ENCODE measurements at regions not wholly inside any gene's neighbourhood (a gene's known extent, or its start where the extent isn't known, plus 50 kb on each side); places are given as distances from the start of the nearest gene placed in this dataset.

DNA sequence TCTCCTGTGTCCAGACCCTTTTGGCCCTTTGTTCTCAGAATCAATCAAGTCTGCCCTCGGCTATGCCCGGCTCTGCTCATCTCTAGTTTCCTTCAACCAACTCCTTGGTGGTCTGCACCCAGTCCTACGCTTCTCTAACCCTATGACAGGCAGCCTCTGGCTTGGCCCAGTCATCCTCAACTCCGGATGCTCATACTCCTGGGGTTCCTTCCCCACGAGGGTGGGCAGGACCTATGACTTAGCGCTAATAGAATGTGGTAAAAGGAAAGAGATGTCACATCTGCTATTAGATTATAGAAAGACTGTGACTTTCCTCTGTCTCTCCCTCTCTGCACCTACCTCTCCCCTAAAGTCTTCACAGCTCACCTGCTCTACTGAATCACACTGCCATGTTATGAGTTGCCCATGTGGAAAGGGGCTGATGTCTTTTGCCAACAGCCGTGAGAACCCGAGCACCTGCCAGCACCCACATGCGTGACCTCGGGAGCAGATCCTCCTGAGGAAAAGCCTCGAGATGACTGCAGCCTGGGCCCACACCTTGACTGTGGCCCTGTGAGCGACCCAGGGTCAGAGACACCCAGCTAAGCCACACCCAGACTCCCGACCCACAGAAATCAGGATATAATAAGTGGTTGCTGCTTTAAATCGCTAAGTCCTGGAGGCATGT lies 334.9 kb downstream of the GADD45G start:
- H3K4me1 ChIP-seq (ENCODE audit: control insufficient read depth, insufficient read depth, low read length): no peaks in the 10 kb centered on the region
- no peak overlapping the region for H3K9ac ChIP-seq (ENCODE audit: low read length)
- H3K4me3 ChIP-seq (ENCODE audit: low read depth, low read length): no peak overlapping the region
- H3K36me3 ChIP-seq (ENCODE audit: control insufficient read depth, insufficient read depth, low read length): no peaks in the 10 kb centered on the region
- H3K27me3 ChIP-seq (ENCODE audit: control insufficient read depth, insufficient read depth, low read length): no peaks in the 10 kb centered on the region; the same call in 1 of the 2 replicates
- no peak overlapping the region for H3K27ac ChIP-seq (ENCODE audit: low read depth, low read length)
- no peaks in the 10 kb centered on the region for H3K9me3 ChIP-seq (ENCODE audit: control insufficient read depth, insufficient read depth, low read depth, low read length)

GRCh38 chr9:89940625-89941024 lies 335.8 kb downstream of the GADD45G start:
- Histone ChIP-seq H3K27me3 (ENCODE audit: control insufficient read depth, insufficient read depth, low read length) (no peaks in the 10 kb centered on the region; the same call in 1 of the 2 replicates), H3K27ac (ENCODE audit: low read depth, low read length) (no peak overlapping the region), H3K4me1 (ENCODE audit: control insufficient read depth, insufficient read depth, low read length) (no peaks in the 10 kb centered on the region), H3K4me3 (ENCODE audit: low read depth, low read length) (no peak overlapping the region), H3K9me3 (ENCODE audit: control insufficient read depth, insufficient read depth, low read depth, low read length) (no peaks in the 10 kb centered on the region), H3K9ac (ENCODE audit: low read length) (no peak overlapping the region), H3K36me3 (ENCODE audit: control insufficient read depth, insufficient read depth, low read length) (no peaks in the 10 kb centered on the region)

DNA sequence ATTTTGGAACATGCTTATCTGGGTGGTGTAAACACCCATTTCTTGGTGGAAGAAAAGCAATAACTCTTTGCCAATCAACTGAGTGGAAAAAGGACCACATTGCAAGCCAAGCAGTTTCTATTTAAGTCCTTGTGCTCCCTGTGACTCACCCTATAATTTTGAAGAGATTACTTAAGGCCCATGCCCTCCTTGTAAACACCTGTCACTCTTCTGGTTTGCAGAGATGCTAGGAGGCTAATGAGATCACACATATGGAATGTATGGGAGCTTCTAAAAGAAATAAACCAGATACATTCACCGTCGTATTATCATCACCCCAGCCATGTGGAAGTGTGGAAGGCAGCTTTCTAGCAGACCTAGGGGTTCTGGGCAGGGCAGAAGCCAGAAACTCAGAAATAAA lies 337.1 kb downstream of the GADD45G start:
- no peak overlapping the region for H3K4me3 ChIP-seq (ENCODE audit: low read depth, low read length)
- no peak overlapping the region for H3K27ac ChIP-seq (ENCODE audit: low read depth, low read length)
- H3K9me3 ChIP-seq (ENCODE audit: control insufficient read depth, insufficient read depth, low read depth, low read length): no peaks in the 10 kb centered on the region
- H3K27me3 ChIP-seq (ENCODE audit: control insufficient read depth, insufficient read depth, low read length): no peaks in the 10 kb centered on the region; the same call in 1 of the 2 replicates
- no peaks in the 10 kb centered on the region for H3K36me3 ChIP-seq (ENCODE audit: control insufficient read depth, insufficient read depth, low read length)
- H3K9ac ChIP-seq (ENCODE audit: low read length): no peak overlapping the region
- no peaks in the 10 kb centered on the region for H3K4me1 ChIP-seq (ENCODE audit: control insufficient read depth, insufficient read depth, low read length)

DNA sequence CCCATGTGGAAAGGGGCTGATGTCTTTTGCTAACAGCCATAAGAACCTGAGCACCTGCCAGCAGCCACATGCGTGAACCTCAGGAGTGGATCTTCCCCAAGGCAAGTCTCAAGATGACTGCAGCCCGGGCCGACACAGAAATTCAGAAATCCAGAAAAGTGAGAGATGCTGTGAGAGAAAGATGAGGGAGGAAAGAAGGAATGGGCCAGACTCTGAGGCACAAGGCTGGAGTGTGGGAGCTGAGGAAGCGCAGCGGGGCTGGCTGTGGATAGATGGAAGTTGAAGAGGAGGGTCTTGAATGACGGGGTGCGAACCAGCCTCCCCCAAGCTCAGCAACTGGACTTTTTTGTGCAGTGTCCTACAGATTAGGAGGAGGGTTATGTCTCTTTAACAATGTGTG lies 337.8 kb downstream of the GADD45G start:
- no peak overlapping the region for H3K9ac ChIP-seq (ENCODE audit: low read length)
- no peaks in the 10 kb centered on the region; the same call in 1 of the 2 replicates for H3K27me3 ChIP-seq (ENCODE audit: control insufficient read depth, insufficient read depth, low read length)

GRCh38 chr9:89943309-89943708 lies 338.5 kb downstream of the GADD45G start:
- Histone ChIP-seq H3K4me1 (ENCODE audit: control insufficient read depth, insufficient read depth, low read length) (no peaks in the 10 kb centered on the region), H3K27me3 (ENCODE audit: control insufficient read depth, insufficient read depth, low read length) (no peaks in the 10 kb centered on the region; the same call in 1 of the 2 replicates), H3K9me3 (ENCODE audit: control insufficient read depth, insufficient read depth, low read depth, low read length) (no peaks in the 10 kb centered on the region), H3K27ac (ENCODE audit: low read depth, low read length) (no peak overlapping the region), H3K4me3 (ENCODE audit: low read depth, low read length) (no peak overlapping the region), H3K9ac (ENCODE audit: low read length) (no peak overlapping the region), H3K36me3 (ENCODE audit: control insufficient read depth, insufficient read depth, low read length) (no peaks in the 10 kb centered on the region)

More for the DNA sequence above, 337.8 kb downstream of the GADD45G start:
- Histone ChIP-seq H3K36me3 (ENCODE audit: control insufficient read depth, insufficient read depth, low read length) (no peaks in the 10 kb centered on the region), H3K4me1 (ENCODE audit: control insufficient read depth, insufficient read depth, low read length) (no peaks in the 10 kb centered on the region), H3K27ac (ENCODE audit: low read depth, low read length) (no peak overlapping the region), H3K4me3 (ENCODE audit: low read depth, low read length) (no peak overlapping the region), H3K9me3 (ENCODE audit: control insufficient read depth, insufficient read depth, low read depth, low read length) (no peaks in the 10 kb centered on the region)

DNA sequence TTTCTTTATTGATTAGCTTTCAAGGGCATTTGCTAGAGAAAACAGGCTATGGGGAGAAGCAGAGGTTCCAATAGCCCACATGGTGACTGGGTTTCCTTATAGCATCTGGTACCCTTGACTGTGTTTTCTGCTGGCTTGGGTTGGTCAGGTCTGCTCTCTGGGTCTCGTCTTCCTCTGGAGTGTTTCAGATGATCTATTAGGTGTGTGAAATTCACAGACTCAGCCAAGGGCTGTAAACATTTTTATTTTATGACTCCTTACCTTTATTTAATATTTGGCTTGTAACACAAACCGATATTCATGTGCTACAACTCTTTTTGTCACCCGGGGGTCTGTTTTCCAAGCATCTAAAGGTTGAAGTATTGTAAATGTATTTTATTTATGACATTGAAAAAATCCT lies 338.9 kb downstream of the GADD45G start:
- H3K27ac ChIP-seq (ENCODE audit: low read depth, low read length): no peak overlapping the region
- H3K36me3 ChIP-seq (ENCODE audit: control insufficient read depth, insufficient read depth, low read length): no peaks in the 10 kb centered on the region
- H3K4me3 ChIP-seq (ENCODE audit: low read depth, low read length): no peak overlapping the region
- no peak overlapping the region for H3K9ac ChIP-seq (ENCODE audit: low read length)
- no peaks in the 10 kb centered on the region for H3K4me1 ChIP-seq (ENCODE audit: control insufficient read depth, insufficient read depth, low read length)
- no peaks in the 10 kb centered on the region; the same call in 1 of the 2 replicates for H3K27me3 ChIP-seq (ENCODE audit: control insufficient read depth, insufficient read depth, low read length)
- no peaks in the 10 kb centered on the region for H3K9me3 ChIP-seq (ENCODE audit: control insufficient read depth, insufficient read depth, low read depth, low read length)

DNA sequence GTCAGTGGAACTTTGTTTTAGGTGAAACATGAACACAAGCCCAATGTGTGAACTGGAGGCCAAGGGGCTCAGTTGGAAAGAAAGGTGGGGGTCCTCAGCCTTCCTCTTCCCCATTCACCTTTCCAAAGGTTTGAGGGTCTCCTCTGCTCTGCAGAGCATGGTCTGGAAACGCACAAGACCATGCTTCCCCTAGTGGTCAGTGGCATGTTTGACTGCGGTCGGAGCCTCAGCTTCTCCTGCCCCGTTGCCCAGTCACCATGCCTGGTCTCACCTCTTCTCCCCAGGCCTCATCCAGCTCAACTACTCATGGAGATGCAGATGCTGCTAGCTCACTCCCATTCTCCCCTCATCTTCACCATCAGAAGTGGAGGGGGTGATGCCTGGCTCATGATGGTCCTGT lies 340.3 kb downstream of the GADD45G start:
- Histone ChIP-seq H3K4me1 (ENCODE audit: control insufficient read depth, insufficient read depth, low read length) (peaks cover 5% of the 10 kb centered on the region), H3K36me3 (ENCODE audit: control insufficient read depth, insufficient read depth, low read length) (no peaks in the 10 kb centered on the region), H3K27ac (ENCODE audit: low read depth, low read length) (no peak overlapping the region), H3K4me3 (ENCODE audit: low read depth, low read length) (no peak overlapping the region), H3K9ac (ENCODE audit: low read length) (no peak overlapping the region), H3K27me3 (ENCODE audit: control insufficient read depth, insufficient read depth, low read length) (no peaks in the 10 kb centered on the region; the same call in 1 of the 2 replicates), H3K9me3 (ENCODE audit: control insufficient read depth, insufficient read depth, low read depth, low read length) (no peaks in the 10 kb centered on the region)

DNA sequence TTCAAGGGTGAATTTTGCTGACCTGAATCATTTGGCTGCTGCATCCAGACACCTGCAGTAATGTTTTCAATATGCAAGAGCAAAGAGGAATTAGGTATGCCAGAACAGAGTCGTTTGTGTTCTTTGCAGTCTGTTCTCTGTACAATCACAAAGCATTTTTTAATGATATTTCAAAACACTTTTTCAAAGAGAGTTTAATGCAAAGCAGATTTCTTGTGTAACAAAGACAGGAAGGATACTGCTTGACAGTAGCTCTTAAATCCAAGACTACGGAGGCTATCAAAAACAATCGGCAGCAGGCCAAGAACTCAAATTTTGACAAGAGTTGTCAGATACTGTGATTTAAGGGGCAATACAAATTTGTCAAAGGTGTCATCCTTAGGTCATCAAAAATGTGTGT lies 341.9 kb downstream of the GADD45G start:
- H3K4me3 ChIP-seq (ENCODE audit: low read depth, low read length): no peak overlapping the region
- no peaks in the 10 kb centered on the region; the same call in 1 of the 2 replicates for H3K27me3 ChIP-seq (ENCODE audit: control insufficient read depth, insufficient read depth, low read length)
- peaks cover 5% of the 10 kb centered on the region for H3K4me1 ChIP-seq (ENCODE audit: control insufficient read depth, insufficient read depth, low read length)
- no peak overlapping the region for H3K27ac ChIP-seq (ENCODE audit: low read depth, low read length)
- H3K36me3 ChIP-seq (ENCODE audit: control insufficient read depth, insufficient read depth, low read length): no peaks in the 10 kb centered on the region
- H3K9ac ChIP-seq (ENCODE audit: low read length): no peak overlapping the region
- H3K9me3 ChIP-seq (ENCODE audit: control insufficient read depth, insufficient read depth, low read depth, low read length): no peaks in the 10 kb centered on the region

DNA sequence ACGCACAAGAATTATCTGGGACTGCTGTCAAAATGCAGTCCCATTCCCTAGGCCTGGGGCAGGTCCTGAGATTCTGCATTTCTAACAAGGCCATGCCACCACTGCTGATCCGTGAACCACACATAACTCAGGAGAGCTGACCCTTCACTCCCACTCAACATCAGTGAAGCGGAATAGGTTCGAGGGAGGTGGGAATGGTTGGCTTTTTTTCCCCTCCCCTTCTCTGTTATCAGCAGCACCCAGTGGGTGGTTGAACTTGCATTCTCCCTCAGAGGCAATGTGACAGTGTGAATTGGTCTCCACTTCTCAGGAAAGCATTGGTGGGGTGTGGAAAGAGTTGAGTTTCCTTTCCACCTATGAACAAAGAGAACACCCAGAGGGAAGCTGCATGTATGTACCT lies 344.3 kb downstream of the GADD45G start:
- H3K4me3 ChIP-seq (ENCODE audit: low read depth, low read length): no peak overlapping the region
- no peaks in the 10 kb centered on the region; the same call in 1 of the 2 replicates for H3K9me3 ChIP-seq (ENCODE audit: control insufficient read depth, insufficient read depth, low read depth, low read length)
- no peaks in the 10 kb centered on the region for H3K27me3 ChIP-seq (ENCODE audit: control insufficient read depth, insufficient read depth, low read length)
- no peak overlapping the region for H3K27ac ChIP-seq (ENCODE audit: low read depth, low read length)
- H3K9ac ChIP-seq (ENCODE audit: low read length): no peak overlapping the region
- H3K36me3 ChIP-seq (ENCODE audit: control insufficient read depth, insufficient read depth, low read length): no peaks in the 10 kb centered on the region
- H3K4me1 ChIP-seq (ENCODE audit: control insufficient read depth, insufficient read depth, low read length): peaks cover 5% of the 10 kb centered on the region

DNA sequence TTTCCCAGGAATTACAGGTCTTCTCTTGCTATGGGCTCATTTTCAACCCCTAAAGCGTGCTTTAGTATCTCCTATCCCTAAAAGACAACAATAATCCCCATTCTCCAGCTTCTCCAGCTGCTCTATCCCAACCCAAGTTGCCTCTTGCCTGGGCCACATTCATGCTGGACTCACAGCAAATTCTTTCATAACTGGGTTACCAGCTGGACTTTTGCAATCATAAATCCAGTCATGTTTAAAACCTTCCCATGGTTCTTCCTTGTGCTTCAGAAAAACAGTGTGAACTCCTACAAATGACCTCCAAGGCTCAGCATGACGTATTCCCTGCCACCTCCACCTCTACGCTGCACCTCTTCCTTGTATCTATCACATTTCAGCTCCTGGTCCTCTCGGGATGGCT lies 346.9 kb downstream of the GADD45G start:
- Histone ChIP-seq H3K4me1 (ENCODE audit: control insufficient read depth, insufficient read depth, low read length) (peaks cover 5% of the 10 kb centered on the region), H3K27ac (ENCODE audit: low read depth, low read length) (no peak overlapping the region), H3K4me3 (ENCODE audit: low read depth, low read length) (no peak overlapping the region), H3K9ac (ENCODE audit: low read length) (no peak overlapping the region), H3K27me3 (ENCODE audit: control insufficient read depth, insufficient read depth, low read length) (no peaks in the 10 kb centered on the region), H3K9me3 (ENCODE audit: control insufficient read depth, insufficient read depth, low read depth, low read length) (no peaks in the 10 kb centered on the region; the same call in 1 of the 2 replicates), H3K36me3 (ENCODE audit: control insufficient read depth, insufficient read depth, low read length) (no peaks in the 10 kb centered on the region)

GRCh38 chr9:89952401-89952800 lies 347.6 kb downstream of the GADD45G start:
- Histone ChIP-seq H3K4me1 (ENCODE audit: control insufficient read depth, insufficient read depth, low read length) (peaks cover 5% of the 10 kb centered on the region), H3K27ac (ENCODE audit: low read depth, low read length) (no peak overlapping the region), H3K4me3 (ENCODE audit: low read depth, low read length) (no peak overlapping the region), H3K9me3 (ENCODE audit: control insufficient read depth, insufficient read depth, low read depth, low read length) (no peaks in the 10 kb centered on the region; the same call in 1 of the 2 replicates), H3K9ac (ENCODE audit: low read length) (no peak overlapping the region), H3K36me3 (ENCODE audit: control insufficient read depth, insufficient read depth, low read length) (no peaks in the 10 kb centered on the region), H3K27me3 (ENCODE audit: control insufficient read depth, insufficient read depth, low read length) (no peaks in the 10 kb centered on the region)

Data from HUES6 (cell line).